SK-N-SH (cell line): ENCODE measurements at regions not wholly inside any gene's neighbourhood (a gene's known extent, or its start where the extent isn't known, plus 50 kb on each side); places are given as distances from the start of the nearest gene placed in this dataset.

ENCODE experiments used
- CTCF ChIA-PET: fragments of 300-600, 350-600 bp; formaldehyde crosslinking; extraction: SDS; loops from one replicate; lab custom pipeline; 2021; lab: Yijun Ruan, JAX
- POLR2A ChIA-PET: fragments of 350-600 bp; sonication (Branson Sonifier 250); formaldehyde crosslinking; extraction: SDS; loops from one replicate; lab custom pipeline; 2020; ENCODE audit warnings: antibody characterized with exemption, inconsistent platforms; lab: Yijun Ruan, JAX
- DNase-seq: peaks from one replicate; pipeline ENCODE4 v3.0.0; 2012
- H2AFZ ChIP-seq: fragments of 200-600 bp; sonication (generic); 2 replicates; pipeline ENCODE4 v1.8.1; 2016; ENCODE audit warnings: antibody characterized with exemption, mild to moderate bottlenecking, low read depth
- H3F3A ChIP-seq: fragments of 200-600 bp; sonication (generic); replicated peaks from 2 replicates; pipeline ENCODE3; 2016; ENCODE audit warnings: antibody characterized with exemption, mild to moderate bottlenecking; ENCODE audit not compliant: insufficient read depth
- H3K27ac ChIP-seq, 2 experiments: fragments of 200-500 bp in 1 of 2; fragments of 200-600 bp in 1 of 2; sonication (Bioruptor generic) in 1 of 2; sonication (generic), shearing (Covaris generic) in 1 of 2; 2 replicates each; pipeline versions ENCODE4 v1.5.1 to v1.6.1; 2014 to 2016; ENCODE audit warnings: low read depth in 2 of 2, inconsistent platforms in 1 of 2, low read length in 1 of 2, mild to moderate bottlenecking in 1 of 2, mixed read lengths in 1 of 2
- H3K27me3 ChIP-seq: fragments of 200-600 bp; sonication (generic), shearing (Covaris generic); 2 replicates; pipeline ENCODE4 v1.6.1; 2016; ENCODE audit warnings: mixed run types; ENCODE audit not compliant: insufficient read depth
- H3K36me3 ChIP-seq, 2 experiments: fragments of 200-500 bp in 1 of 2; fragments of 200-600 bp in 1 of 2; sonication (Bioruptor generic) in 1 of 2; sonication (generic) in 1 of 2; replicated peaks in 1 of 2; 2 replicates each; pipeline versions ENCODE3 to v1.5.1; 2014 to 2016; ENCODE audit warnings: low read length in 1 of 2, mild to moderate bottlenecking in 1 of 2; ENCODE audit not compliant: insufficient read depth in 2 of 2, control insufficient read depth in 1 of 2
- H3K4me1 ChIP-seq, 2 experiments: fragments of 200-500 bp in 1 of 2; fragments of 200-600 bp in 1 of 2; sonication (Bioruptor generic) in 1 of 2; sonication (generic), shearing (Covaris generic) in 1 of 2; 2 replicates each; pipeline versions ENCODE4 v1.5.1 to v1.6.1; 2014 to 2016; ENCODE audit warnings: low read depth in 1 of 2, low read length in 1 of 2, mixed run types in 1 of 2; ENCODE audit not compliant: insufficient read depth in 2 of 2, control insufficient read depth in 1 of 2
- H3K4me2 ChIP-seq: fragments of 200-600 bp; sonication (generic), shearing (Covaris generic); 2 replicates; pipeline ENCODE4 v1.6.1; 2017; ENCODE audit warnings: mixed run types
- H3K4me3 ChIP-seq, 2 experiments: fragments of 200-500 bp in 1 of 2; fragments of 200-600 bp in 1 of 2; sonication (Bioruptor generic) in 1 of 2; sonication (generic), shearing (Covaris generic) in 1 of 2; 2 replicates each; pipeline versions ENCODE4 v1.5.1 to v1.8.1; 2014 to 2016; ENCODE audit warnings: low read depth in 2 of 2, inconsistent platforms in 1 of 2, low read length in 1 of 2, mild to moderate bottlenecking in 1 of 2, mixed read lengths in 1 of 2, moderate library complexity in 1 of 2
- H3K79me2 ChIP-seq: fragments of 200-600 bp; sonication (generic); 2 replicates; pipeline ENCODE4 v1.8.1; 2017; ENCODE audit warnings: mild to moderate bottlenecking; ENCODE audit not compliant: insufficient read depth
- H3K9ac ChIP-seq: fragments of 200-600 bp; sonication (generic); 2 replicates; pipeline ENCODE4 v1.6.1; 2017; ENCODE audit warnings: mixed run types
- H3K9me2 ChIP-seq: fragments of 200-600 bp; sonication (generic); 2 replicates; pipeline ENCODE4 v1.6.1; 2017; ENCODE audit warnings: mixed run types
- H3K9me3 ChIP-seq: fragments of 200-600 bp; sonication (generic); 2 replicates; pipeline ENCODE4 v1.6.1; 2017; ENCODE audit warnings: mixed run types, mild to moderate bottlenecking, moderate library complexity
- H4K20me1 ChIP-seq: fragments of 200-600 bp; sonication (generic); 2 replicates; pipeline ENCODE4 v1.6.1; 2017; ENCODE audit warnings: mild to moderate bottlenecking, mixed run types; ENCODE audit not compliant: insufficient read depth
- CHD2 ChIP-seq: fragments of 150-350 bp; IDR thresholded peaks from 2 replicates; pipeline ENCODE4 v1.6.1; 2018; ENCODE audit warnings: low read length; ENCODE audit not compliant: partially characterized antibody
- CTCF ChIP-seq: fragments of 200-600 bp; sonication (generic); IDR thresholded peaks from 2 replicates; pipeline ENCODE4 v1.6.1; 2017; ENCODE audit warnings: antibody characterized with exemption, mild to moderate bottlenecking, moderate library complexity
- EP300 ChIP-seq, 2 experiments: IDR thresholded peaks; 2 replicates each; pipeline versions ENCODE4 v1.4.0 to v1.6.1; 2012; ENCODE audit warnings: borderline replicate concordance in 1 of 2, low read depth in 1 of 2, low read length in 1 of 2
- FOSL2 ChIP-seq: IDR thresholded peaks from 2 replicates; pipeline ENCODE4 v1.4.0; 2012; ENCODE audit warnings: low read depth, mild to moderate bottlenecking, moderate library complexity, borderline replicate concordance
- FOXJ3 ChIP-seq: sonication (generic); formaldehyde crosslinking; IDR thresholded peaks from 2 replicates; pipeline ENCODE4 v1.5.1; 2020; ENCODE audit warnings: mild to moderate bottlenecking, missing genetic modification reagents
- FOXM1 ChIP-seq: IDR thresholded peaks from 2 replicates; pipeline ENCODE4 v1.4.0; 2012; ENCODE audit warnings: low read depth, mild to moderate bottlenecking
- GATA2 ChIP-seq: sonication (generic); formaldehyde crosslinking; IDR thresholded peaks from 2 replicates; pipeline ENCODE4 v1.5.0; 2020; ENCODE audit warnings: mild to moderate bottlenecking, missing genetic modification reagents
- IRF3 ChIP-seq: fragments of 150-350 bp; IDR thresholded peaks from 2 replicates; pipeline ENCODE4 v1.6.1; 2016; ENCODE audit warnings: mild to moderate bottlenecking, low read depth, low read length
- NFIC ChIP-seq: IDR thresholded peaks from 2 replicates; pipeline ENCODE4 v1.4.0; 2012; ENCODE audit warnings: borderline replicate concordance
- PBX3 ChIP-seq: IDR thresholded peaks from 2 replicates; pipeline ENCODE4; 2012
- RAD21 ChIP-seq: IDR thresholded peaks from 2 replicates; pipeline ENCODE4 v1.6.1; 2012; ENCODE audit warnings: mild to moderate bottlenecking, low read length
- RCOR1 ChIP-seq: fragments of 150-350 bp; IDR thresholded peaks from 2 replicates; pipeline ENCODE4 v1.6.1; 2017; ENCODE audit warnings: antibody characterized with exemption, low read length
- REST ChIP-seq: IDR thresholded peaks from 2 replicates; pipeline ENCODE4 v1.6.1; 2012; ENCODE audit warnings: mild to moderate bottlenecking, low read depth, low read length, moderate library complexity
- USF2 ChIP-seq: fragments of 150-350 bp; IDR thresholded peaks from 2 replicates; pipeline ENCODE4 v1.6.1; 2017; ENCODE audit warnings: antibody characterized with exemption, low read length, low read depth, borderline replicate concordance
- YY1 ChIP-seq: IDR thresholded peaks from 2 replicates; pipeline ENCODE4 v1.4.0; 2012; ENCODE audit warnings: low read depth, mild to moderate bottlenecking
- ZBTB33 ChIP-seq: IDR thresholded peaks from 2 replicates; pipeline ENCODE4 v1.4.0; 2012; ENCODE audit warnings: low read depth, borderline replicate concordance
- WGBS: methylation state at CpG from one replicate; pipeline ENCODE4 v1.1.6; 2017; ENCODE audit warnings: low lambda C conversion rate; 5-methylcytosine and 5-hydroxymethylcytosine counted together

GRCh38 chr14:71745072-71745471 lies 187.2 kb upstream of the RGS6 start:
- H4K20me1 ChIP-seq: no peaks in the 10 kb centered on the region
- H2AFZ ChIP-seq: no peak overlapping the region
- no peak overlapping the region for H3K4me3 ChIP-seq
- ChIA-PET CTCF (interaction anchor here (1.3 to 6.0 kb wide), 2 partner anchors 7 to 422 kb away, joined by 3 to 35 read pairs; no protein-coding TSS in a partner anchor), POLR2A (no interaction called here)
- no peaks in the 10 kb centered on the region for H3K79me2 ChIP-seq
- no peak overlapping the region for H3K9ac ChIP-seq
- DNase-seq: no peak
- H3K4me1 ChIP-seq: peaks cover 0 to 1% of the 10 kb centered on the region in 2 experiments; a peak in 2 of 4 replicates
- H3K27me3 ChIP-seq: no peaks in the 10 kb centered on the region
- no peaks in the 10 kb centered on the region for H3K9me2 ChIP-seq
- no peak overlapping the region for H3K27ac ChIP-seq
- no peaks in the 10 kb centered on the region for H3F3A ChIP-seq
- no peaks in the 10 kb centered on the region for H3K36me3 ChIP-seq
- TF ChIP-seq PBX3 (no peak), NFIC (no peak), YY1 (no peak), IRF3 (no peak), RCOR1 (no peak), USF2 (no peak), CHD2 (no peak), EP300 (IDR thresholded peaks at IDR 0.05; ENCODE audit: borderline replicate concordance in 1 of 2, low read depth in 1 of 2, low read length in 1 of 2) (no peak), FOXM1 (no peak), RAD21 (no peak), CTCF (no peak), REST (no peak), GATA2 (CRISPR knock-in tag) (no peak), ZBTB33 (no peak), FOXJ3 (CRISPR knock-in tag) (no peak), FOSL2 (no peak)
- WGBS: 82% methylated on average over 7 of the region's 7 CpGs
- H3K4me2 ChIP-seq: no peak overlapping the region
- H3K9me3 ChIP-seq: no peaks in the 10 kb centered on the region
